Body of pancreas (tissue), 4 donors: ENCODE measurements at regions not wholly inside any gene's neighbourhood (a gene's known extent, or its start where the extent isn't known, plus 50 kb on each side); places are given as distances from the start of the nearest gene placed in this dataset.

ENCODE experiments used
- ATAC-seq: fragments of 150-250 bp; one replicate; pipeline ENCODE4 v1.9.1; 2016
- DNase-seq, 4 donors: peaks; one replicate each; pipeline ENCODE4 v3.0.0-alpha.2; 2019
- H3K27ac ChIP-seq, 4 donors: fragments of 200-600 bp; sonication (generic); 1 replicate in 3 of 4; 2 replicates in 1 of 4; pipeline versions ENCODE4 v1.5.1 to v1.6.1; 2016 to 2019; ENCODE audit warnings: mild to moderate bottlenecking in 1 of 4, mixed read lengths in 1 of 4, moderate library complexity in 1 of 4
- H3K27me3 ChIP-seq, 2 donors: fragments of 200-600 bp; sonication (generic); one replicate each; pipeline ENCODE4 v1.6.0; 2016; ENCODE audit warnings: mild to moderate bottlenecking in 1 of 2
- H3K36me3 ChIP-seq, 2 donors: fragments of 200-600 bp; sonication (generic); replicated peaks in 1 of 2; 2 replicates each; pipeline ENCODE4 v1.5.1; 2016; ENCODE audit warnings: low read depth in 2 of 2; ENCODE audit not compliant: insufficient read depth in 1 of 2
- H3K4me1 ChIP-seq: fragments of 200-600 bp; sonication (generic); one replicate; pipeline ENCODE4 v1.6.0; 2016
- H3K4me3 ChIP-seq, 2 donors: fragments of 200-600 bp; sonication (generic); 1 replicate in 1 of 2; 2 replicates in 1 of 2; pipeline ENCODE4 v1.5.1; 2016 to 2019
- H3K9me3 ChIP-seq, 3 donors: fragments of 200-600 bp; sonication (generic); 1 replicate in 2 of 3; 2 replicates in 1 of 3; pipeline ENCODE4 v1.5.1; 2016
- CTCF ChIP-seq, 7 experiments: fragments of 450-650 bp in 4 of 7; fragments of 200-600 bp in 3 of 7; sonication (generic) in 3 of 7; IDR thresholded peaks; one replicate each; pipeline ENCODE4 v1.5.1; 2016 to 2019; ENCODE audit warnings: antibody characterized with exemption in 7 of 7
- POLR2A ChIP-seq, 3 donors: fragments of 450-650 bp; IDR thresholded peaks; one replicate each; pipeline ENCODE4 v1.6.1; 2016; ENCODE audit warnings: antibody characterized with exemption in 3 of 3, mild to moderate bottlenecking in 2 of 3
- WGBS, 2 donors: methylation state at CpG; one replicate each; pipeline ENCODE4 v1.1.5; 2017; 5-methylcytosine and 5-hydroxymethylcytosine counted together
- intact Hi-C: fragments of 100-400 bp; cut with DNase I; formaldehyde crosslinking; loops from one replicate; pipeline ENCODE4 v1.15.1; 2023

DNA sequence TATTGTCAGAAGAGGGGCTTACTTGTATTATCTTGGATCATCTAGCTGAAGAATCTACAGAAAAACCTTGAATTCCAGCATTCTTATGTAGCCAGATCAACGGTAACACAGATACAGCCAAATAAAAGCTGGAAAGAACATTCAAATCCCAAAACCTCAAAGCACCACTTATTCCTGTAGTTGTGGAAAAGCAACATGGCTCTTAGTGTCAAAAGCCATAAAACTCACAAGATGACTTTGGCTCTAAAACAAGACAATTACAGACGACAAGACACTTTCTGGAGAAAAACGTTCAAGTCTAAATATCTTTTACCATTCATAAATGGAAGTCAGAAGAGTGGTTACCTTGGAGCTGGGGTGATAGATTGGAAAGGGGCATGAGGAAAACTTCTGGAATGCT is 173.0 kb downstream of the HERPUD2 start:
- DNase-seq (no peak), ATAC-seq (no peak)
- TF ChIP-seq CTCF (IDR thresholded peaks at IDR 0.05) (no peak), POLR2A (IDR thresholded peaks at IDR 0.05) (no peak)
- 23 to 34% methylated on average over 3 of the region's 3 CpGs for WGBS, 2 donors
- H3K27me3 ChIP-seq, result no peaks in the 10 kb centered on the region
- no peak overlapping the region for H3K27ac ChIP-seq
- no peaks in the 10 kb centered on the region for H3K36me3 ChIP-seq
- H3K4me3 ChIP-seq, result no peak overlapping the region
- intact Hi-C loops, result no loop called here
- H3K9me3 ChIP-seq, result no peaks in the 10 kb centered on the region
- H3K4me1 ChIP-seq, result no peaks in the 10 kb centered on the region

- TF ChIP-seq CTCF (IDR thresholded peaks at IDR 0.05) (no peak), POLR2A (IDR thresholded peaks at IDR 0.05) (no peak)
- Histone ChIP-seq H3K36me3 (no peaks in the 10 kb centered on the region), H3K27ac (no peak overlapping the region), H3K9me3 (no peaks in the 10 kb centered on the region), H3K27me3 (no peaks in the 10 kb centered on the region), H3K4me1 (no peaks in the 10 kb centered on the region), H3K4me3 (no peak overlapping the region)
- intact Hi-C loops, result no loop called here
- WGBS, 2 donors, result 34 to 37% methylated on average over 5 of the region's 5 CpGs
- DNase-seq (no peak), ATAC-seq (no peak)
These were observed 173.9 kb downstream of the HERPUD2 start for GRCh38 chr7:35520810-35521625.

GRCh38 chr7:35519971-35520809 is 174.7 kb downstream of the HERPUD2 start:
- H3K27ac ChIP-seq, result no peak overlapping the region
- H3K9me3 ChIP-seq, result no peaks in the 10 kb centered on the region
- H3K4me1 ChIP-seq, result no peaks in the 10 kb centered on the region
- ATAC-seq (peak; percentile 71), DNase-seq (peak; percentile 69 to 80 (median 76))
- no peak overlapping the region for H3K4me3 ChIP-seq
- H3K36me3 ChIP-seq, result no peaks in the 10 kb centered on the region
- intact Hi-C loops, result no loop called here
- TF ChIP-seq CTCF (IDR thresholded peaks at IDR 0.05), result peak; percentile 55 to 79 (median 75)
- TF ChIP-seq POLR2A (IDR thresholded peaks at IDR 0.05), result no peak
- H3K27me3 ChIP-seq, result no peaks in the 10 kb centered on the region
- WGBS, 2 donors, result 25 to 32% methylated on average over 13 to 14 of the region's 14 CpGs

GRCh38 chr7:35518767-35519166 is 176.2 kb downstream of the HERPUD2 start:
- no peaks in the 10 kb centered on the region for H3K36me3 ChIP-seq
- H3K9me3 ChIP-seq, result no peaks in the 10 kb centered on the region
- 13 to 33% methylated on average over 3 of the region's 3 CpGs for WGBS, 2 donors
- no peak for DNase-seq
- no peak overlapping the region for H3K4me3 ChIP-seq
- no peak for ATAC-seq
- H3K27ac ChIP-seq, result no peak overlapping the region
- H3K27me3 ChIP-seq, result no peaks in the 10 kb centered on the region
- TF ChIP-seq POLR2A (IDR thresholded peaks at IDR 0.05) (no peak), CTCF (IDR thresholded peaks at IDR 0.05) (no peak)
- intact Hi-C loops, result no loop called here
- H3K4me1 ChIP-seq, result no peaks in the 10 kb centered on the region
